Activated CD4-positive, CD25-positive, alpha-beta regulatory T cell treated with anti-CD3 and anti-CD28 coated beads, Interleukin-2, amount 50 U/mL, for 72 hours (primary cell): ENCODE measurements at regions not wholly inside any gene's neighbourhood (a gene's known extent, or its start where the extent isn't known, plus 50 kb on each side); places are given as distances from the start of the nearest gene placed in this dataset.
"Not testable (repeated sequence)": the region's sequence is repeated elsewhere in the genome, so short reads cannot be mapped to it uniquely, and the experiment has no call there.

ENCODE experiments used
- DNase-seq: peaks from one replicate; pipeline ENCODE4 v3.0.0; 2021

DNA sequence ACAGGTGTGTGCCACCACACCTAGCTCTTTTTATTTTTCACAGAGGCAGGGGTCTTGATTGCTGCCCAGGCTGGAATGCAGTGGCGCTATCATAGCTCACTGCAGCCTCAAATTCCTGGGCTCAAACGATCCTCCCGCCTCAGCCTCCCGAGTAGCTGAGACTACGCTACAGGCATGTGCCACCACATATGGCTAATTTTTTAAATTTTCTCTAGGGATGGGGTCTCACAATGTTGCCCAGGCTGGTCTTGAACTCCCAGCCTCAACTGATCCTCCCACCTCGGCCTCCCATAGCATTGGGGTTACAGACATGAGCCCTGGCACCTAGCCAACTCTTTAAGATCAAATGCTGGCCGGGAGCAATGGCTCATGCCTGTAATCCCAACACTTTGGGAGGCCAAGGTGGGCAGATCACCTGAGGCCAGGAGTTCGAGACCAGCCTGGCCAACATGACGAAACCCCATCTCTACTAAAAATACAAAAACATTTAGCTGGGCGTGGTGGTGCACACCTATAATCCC, 50.6 kb upstream of the MYL10 start:
- DNase-seq = not testable (repeated sequence)

DNA sequence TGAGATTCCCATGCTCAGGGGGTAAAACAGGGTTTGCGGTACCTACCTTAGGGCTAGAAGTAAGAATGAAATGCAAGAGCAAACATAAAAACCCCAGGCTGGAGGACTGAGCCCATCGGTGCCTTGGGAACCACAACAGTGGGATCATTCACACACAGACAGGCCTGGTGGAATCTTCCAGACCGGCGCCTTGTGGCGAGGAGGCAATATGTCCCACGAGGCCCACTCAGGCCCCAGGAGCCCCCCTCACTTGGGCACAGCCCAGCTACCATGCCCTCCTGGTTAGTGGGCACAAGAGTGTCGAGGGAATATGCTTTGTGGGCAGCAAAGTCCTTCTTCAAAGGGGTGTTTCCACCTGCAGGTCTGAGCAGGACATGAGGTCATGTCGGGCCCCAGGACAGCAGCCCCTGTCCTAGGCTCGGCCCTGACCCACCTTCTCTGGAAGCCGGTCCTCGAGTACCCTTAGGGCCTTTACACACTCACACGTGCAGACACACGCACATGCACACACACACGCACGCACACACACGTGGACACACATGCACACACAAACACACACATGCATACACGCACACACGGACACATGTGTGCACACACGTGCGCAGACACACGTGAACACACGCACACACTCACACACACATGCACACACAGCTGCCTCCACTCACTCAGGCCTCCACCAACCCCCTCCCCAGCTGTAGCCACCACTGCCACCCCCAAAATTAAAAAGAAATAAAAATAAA, 51.5 kb upstream of the MYL10 start:
- no peak for DNase-seq

DNA sequence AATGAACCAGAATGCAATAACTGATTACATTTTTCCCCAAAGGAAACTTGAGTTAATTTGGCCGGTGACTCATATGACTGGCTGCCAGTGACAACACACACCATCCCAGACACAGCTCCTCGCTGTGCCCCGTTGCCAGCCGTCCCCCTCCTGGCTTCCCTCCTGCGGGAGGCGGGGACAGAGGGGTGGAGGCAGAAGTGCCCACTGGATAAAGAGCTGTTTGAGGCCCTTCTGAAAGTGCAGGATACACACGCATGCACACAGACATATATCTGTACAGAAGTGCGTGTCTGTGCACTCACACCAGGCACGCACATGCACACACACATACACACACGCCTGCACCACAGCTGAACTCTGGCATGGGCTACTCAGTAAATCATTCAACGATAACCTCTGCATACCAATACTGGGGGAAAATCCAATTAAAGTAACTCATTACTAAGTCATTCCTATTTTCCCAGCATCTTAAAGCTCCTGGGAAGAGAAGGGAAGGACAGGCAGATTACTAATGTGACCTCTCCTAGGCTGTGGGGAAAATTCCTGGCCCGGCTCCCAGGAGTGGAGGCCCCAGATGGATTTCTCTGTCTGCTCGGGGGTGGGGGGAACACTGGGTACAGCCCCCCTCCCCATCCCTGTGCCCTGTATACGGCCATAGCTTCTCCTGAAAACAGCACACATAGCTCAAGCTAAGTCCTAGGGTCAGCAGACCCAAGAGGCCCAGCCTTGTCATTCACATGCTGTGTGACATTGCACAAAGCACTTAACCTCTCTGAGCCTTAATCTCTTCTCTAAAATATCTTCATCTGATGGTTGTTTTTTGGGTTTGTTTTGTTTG, 52.3 kb upstream of the MYL10 start:
- no peak for DNase-seq

DNA sequence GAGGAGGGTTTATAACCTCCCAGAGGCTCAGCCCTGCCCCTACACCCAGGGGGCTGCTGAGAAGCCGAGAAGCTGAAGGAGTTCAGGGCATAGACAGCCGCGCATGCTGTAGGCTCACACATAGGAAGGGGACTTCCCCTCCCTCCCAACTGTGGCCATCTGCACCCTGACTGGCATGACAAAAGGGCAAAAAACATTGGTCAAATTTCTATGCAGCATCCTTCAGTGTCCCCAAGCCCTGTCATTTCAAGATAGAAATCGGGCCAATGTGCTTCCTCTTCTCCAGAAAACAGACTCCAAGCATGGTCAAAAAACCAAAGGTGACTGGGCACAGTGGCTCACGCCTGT, 55.9 kb upstream of the MYL10 start:
- no peak for DNase-seq

DNA sequence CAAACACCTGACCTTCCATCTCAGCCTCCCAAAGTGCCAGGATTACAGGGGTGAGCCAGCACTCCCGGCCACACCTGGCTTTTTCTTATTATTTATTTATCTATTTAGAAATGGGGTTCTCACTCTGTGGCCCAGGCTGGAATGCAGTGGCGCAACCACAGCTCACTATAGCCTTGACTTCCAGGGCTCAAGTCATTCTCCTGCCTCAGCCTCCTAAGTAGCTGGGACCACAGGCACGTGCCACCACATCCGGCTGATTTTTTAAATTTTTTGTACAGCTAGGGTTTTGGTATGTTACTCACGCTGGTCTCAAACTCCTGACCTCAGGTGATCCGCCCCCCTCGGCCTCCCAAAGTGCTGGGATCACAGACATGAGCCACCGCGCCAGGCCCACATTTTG, 56.9 kb upstream of the MYL10 start:
- no peak for DNase-seq

DNA sequence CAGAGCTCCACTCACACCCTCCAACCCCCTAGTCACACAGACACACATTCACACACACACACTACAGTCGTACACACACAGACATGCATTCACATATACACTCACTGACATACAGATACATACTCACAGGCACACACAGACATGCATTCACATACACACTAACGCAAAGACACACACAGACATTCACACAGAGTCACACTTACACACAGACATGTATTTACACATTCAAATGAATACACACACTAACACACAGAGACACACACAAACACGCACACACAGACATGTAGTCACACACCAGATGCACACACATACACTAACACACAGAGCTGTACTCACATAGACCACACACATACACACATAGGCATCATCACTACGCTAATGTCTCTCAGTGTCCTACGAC, 58.0 kb upstream of the MYL10 start:
- DNase-seq = no peak

DNA sequence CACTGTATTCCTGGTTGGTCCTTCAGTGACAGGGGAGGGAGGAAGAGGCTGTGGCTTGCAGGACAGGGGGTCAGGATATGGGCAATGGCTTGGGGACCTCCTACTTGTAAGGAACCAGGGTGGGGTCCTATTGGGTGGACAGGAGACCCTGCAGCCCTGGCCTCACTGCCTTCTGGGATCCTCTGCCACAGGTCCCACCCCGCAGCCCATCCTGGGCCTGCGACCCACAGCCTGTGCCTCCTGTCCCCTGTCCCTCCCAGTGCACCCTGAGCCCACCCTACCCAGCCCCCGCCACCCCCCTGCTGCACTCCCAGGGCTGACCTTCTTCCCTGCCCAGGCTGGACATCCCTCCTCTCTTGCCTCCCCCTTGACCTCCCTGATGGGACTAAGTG, 58.7 kb upstream of the MYL10 start:
- no peak for DNase-seq

DNA sequence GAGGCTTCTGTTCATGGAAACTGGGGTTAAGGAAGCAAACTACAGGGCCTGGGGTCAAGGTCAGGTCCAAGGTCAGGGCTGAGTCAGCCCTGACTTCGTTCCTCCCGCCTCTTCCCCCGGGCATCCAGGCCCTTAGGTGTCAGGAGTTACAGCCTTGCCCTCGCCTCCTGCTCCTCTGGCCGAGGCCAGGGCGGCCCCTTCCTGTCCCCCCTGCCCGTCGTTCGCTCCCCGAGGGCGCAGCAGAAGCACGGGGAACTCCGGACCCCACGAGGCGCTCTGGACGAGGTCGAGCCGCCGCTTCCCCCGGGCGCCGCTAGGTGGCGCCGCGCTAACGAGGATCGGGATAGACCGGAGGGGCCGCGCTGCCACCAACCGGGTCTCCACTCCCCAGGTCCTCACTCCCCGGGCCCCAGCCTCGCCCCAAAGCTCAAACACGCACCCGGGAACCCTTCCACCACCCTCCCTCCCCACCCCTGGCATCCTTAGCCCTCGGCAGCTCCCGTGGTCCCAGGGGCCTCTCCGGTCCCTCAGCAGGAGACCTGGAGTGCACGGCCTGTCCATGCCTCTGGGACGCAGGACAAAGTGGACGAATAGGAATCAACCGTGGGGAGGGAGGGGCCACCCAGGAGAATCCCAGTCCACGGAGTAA, 59.2 kb upstream of the MYL10 start:
- DNase-seq = peak; percentile 87

DNA sequence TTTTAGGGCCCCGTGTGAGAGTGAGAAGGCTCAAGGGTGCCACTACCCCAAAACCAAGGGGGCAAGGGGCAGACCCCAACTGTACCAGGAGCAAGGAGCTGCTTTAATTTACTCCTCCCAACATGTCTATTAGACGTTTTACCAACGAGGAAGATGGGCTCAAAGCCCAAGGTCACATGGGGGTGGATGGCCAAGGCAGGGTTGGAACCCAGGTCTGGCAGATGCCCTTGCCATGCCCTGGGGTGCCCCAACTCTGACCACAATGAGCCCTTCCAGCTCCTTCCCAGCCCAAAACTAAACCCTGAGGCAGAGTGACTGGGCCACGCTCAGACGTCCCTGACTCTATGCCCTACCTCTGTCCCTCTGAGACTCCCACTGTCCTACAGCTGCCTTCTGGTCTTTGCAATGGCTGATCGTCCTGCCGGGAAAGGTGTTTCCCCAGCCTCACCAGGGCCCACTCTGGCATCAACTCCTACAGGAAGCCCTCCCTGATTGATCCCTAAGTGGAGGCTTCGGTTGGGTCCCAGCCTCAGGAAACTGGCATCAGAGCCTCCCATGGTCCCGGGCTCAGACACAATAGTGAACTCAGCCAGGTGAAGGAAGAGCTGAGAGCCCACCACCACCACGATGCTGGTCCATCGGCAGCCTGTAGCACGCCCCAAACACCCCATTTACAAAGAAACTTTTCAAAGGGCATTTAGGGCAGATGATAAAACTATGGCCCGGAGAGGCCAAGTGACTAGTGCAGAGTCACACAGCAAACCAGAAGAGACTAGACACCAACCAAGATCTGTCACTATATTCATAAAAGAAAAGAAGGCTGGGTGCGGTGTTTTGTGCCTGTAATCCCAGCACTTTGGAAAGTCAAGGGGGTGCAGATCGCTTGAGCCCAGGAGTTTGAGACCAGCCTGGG, 60.2 kb upstream of the MYL10 start:
- DNase-seq = no peak

DNA sequence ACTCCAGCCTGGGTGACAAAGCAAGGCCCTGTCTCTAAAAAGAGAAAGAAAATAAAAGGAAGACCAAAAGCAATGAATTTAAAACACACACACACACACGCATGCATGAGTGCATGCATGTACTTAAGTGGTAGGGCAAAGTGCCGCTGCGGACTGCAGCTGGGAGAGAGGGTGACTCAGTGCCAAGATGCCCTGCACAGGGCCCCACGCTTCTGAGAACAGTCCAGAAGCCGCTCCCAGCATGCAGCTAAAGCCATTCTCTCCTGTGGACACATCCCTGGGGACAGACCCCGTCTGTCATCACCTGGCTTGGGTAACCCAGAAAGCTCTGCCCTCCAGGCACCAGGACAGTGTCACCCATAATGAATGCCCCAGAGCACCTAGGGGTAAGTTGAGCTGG, 61.0 kb upstream of the MYL10 start:
- no peak for DNase-seq

DNA sequence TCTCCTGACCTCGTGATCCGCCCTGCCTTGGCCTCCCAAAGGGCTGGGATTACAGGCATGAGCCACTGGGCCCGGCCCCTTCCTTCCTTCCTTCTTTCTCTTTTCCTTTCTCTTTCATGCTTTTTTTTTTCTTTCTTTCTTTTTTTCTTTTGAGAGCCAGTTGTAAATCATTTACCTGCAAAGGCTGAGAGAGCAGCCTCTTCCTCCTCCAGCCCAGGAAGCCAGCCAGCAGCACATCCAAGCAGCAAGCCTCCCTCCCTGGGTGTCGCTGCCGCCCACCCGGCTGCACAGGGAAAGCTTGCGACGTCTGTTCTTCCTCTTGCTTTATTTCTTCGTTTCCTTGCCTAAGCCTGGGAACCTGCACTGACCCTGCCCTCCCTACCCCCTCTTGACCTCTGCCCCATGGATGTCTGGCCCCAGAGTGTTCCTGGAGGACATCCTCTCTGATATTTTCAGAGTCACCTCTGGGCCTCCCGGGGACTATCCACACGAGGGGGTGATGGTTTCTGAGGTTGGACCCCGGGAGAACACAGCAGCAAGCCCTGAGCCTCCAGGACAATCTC, 62.8 kb upstream of the MYL10 start:
- DNase-seq = no peak

DNA sequence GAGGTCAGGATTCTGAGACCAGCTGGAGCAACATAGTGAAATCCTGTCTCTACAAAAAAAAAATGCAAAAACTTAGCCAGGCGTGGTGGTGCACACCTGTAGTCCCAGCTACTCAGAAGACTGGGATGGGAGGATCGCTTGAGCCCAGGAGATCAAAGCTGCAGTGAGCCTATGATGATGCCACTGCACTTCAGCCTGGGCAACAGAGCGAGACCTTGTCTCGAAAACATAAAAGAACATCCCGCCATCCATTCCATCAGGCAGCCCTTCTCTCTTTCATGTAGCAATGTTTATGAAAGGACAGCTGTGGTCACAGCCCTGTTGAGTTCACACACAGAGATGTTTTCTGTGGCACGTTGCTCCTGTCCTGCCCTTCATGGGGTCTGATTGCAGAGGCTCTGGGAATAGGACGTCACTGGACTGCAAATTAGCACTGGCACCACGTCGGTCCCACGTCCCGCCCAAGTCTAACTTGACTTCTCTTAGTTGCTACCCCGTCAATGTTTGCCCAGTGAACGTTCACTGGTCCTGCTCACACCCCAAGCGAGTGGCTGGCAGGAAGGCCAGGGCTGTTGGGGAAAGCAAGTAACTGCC, 64.5 kb upstream of the MYL10 start:
- DNase-seq = no peak

DNA sequence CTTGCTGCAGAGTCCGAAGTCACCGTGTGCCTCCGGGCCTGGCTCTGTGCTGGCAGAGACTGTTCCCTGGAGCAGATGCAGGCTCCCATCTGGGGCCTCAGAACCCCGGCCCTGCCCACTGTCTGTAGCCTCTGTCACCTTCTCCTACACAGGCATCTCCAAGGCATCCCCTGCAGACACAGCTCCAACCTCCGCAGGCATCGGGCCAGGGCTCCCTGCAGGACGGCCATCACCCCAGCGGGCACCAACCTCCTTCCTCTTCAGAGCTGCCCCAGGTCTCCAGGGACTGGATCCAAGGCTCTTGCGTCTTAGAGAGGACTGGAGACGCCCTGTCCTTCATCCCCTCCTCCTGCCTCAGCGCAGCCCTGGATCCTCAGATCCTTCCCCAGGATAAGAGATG, 69.9 kb upstream of the MYL10 start:
- DNase-seq = no peak

DNA sequence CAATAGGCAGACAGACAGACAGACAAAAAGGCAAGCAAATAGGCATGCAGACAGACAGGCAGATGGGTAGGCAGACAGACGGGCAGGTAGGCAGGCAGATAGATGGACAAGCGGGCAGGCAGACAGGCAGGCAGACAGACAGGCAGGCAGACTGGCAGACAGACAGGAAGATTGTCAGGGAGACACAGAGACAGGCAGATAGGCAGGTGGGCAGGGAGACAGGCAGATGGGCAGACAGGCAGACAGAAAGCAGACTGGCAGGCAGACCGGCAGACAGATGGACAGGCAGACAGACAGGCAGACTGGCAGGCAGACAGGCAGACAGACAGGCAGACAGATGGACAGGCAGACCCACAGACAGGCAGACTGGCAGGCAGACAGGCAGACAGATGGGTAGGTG, 70.3 kb upstream of the MYL10 start:
- no peak for DNase-seq

DNA sequence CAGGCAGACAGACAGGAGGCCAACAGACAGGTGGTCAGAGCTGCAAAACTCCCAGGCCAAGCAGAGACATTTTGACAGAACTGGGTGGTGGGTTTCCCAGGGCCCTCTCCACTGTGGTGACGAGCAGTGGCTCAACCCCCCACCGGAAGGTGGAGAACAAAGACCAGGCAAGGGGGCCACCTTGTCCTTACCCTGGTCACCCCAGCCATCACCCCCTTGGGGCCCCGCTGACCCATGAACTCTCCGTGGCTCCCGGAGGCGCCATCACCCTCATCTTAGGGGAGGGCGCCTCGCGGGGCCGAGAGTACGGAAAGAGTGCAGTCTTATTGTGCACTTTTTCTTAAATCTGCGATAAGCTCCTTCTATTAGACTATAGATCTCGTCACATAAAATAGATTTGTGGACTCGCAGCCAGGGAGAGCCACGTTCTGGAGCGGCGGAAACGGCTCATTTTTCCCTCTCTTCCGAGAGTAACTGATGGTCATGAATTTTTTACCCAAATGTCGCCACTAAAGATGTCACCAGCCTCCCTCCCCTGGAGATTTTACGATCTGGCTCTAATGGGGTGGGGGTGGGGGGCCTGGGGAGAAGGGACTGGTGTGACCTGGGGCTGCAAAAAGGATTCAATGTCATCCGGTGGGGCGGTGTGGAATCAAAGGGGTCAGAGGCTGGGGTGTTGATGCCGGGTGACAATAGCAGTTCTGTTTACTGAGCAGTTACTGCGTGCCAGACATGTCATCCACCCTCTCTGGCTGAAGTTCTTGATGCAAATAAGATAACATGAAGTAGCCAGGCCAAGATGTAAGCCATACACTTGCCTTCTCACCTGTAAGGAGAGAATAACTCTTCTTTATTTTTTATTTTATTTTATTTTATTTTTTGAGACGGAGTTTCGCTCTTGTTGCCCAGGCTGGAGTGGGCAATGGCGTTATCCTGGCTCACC, 71.1 kb upstream of the MYL10 start:
- DNase-seq = no peak

DNA sequence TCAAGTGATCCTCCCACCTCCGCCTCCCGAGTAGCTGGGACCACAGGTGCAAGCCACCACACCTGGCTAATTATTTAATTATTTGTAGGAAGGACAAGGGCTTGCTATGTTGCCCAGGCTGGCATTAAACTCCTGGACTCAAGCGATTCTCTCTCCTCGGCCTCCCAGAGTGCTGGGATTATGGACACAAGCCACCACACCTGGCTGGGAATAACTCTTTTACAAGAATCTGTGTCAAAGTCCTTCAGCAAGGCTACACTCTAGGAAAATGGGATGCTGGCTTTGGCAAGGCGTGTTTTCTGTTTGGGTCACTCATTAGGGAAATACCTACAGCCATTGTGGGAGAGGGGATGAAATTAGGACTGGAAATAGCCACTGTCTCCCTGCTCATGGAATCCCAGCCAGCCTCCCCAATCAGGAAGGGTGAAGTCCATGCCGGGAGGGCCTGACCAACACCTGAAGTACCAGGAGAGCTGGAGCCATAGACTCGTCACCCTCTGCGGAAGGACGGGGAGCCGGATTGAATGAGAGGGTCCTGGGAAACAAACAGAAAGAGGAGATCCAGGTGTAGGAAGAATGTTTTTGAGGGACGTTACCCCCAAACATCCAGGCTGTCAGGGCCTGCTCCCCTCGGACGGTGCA, 72.2 kb upstream of the MYL10 start:
- DNase-seq = no peak

DNA sequence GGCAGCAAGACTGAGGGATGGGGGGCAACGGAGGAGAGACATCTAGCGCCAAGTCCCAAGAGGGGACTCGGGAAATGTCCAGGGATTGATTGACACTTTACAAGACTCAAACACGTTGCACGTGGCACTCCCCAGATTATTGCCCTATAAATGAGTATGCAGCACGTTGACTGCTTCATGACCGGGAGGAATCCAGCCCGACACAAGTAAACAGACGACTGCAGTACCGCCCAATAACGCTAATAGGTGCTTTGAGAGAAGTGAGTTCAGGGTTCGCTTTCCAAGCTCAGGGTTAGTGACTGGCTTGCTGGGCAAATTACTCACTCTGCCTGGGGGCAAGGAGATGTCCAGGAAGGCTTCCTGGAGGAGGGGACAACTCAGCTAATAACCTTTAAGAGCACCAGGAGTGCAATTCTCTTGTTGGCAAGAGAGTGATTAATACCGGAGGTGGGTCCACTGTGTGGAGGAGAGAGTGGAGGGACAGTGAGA, 73.3 kb upstream of the MYL10 start:
- no peak for DNase-seq

DNA sequence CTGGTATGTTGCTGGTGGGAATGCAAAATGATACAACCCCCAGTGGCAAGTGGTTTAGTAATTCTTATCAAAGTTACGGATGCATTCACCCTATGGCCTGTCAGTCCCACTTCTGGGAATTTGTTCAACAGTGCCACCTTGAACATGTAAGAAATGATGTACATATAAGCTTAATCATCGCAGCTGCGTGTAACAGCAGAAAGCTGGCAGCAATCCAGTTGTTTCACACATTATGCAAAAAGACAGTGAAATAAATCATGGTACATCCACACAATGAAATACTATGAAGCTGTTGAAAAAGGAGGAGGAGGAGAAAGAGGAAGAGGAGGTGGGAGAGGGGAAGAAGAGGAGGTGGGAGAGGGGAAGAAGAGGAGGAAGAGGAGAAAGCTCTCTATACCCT, 76.2 kb upstream of the MYL10 start:
- DNase-seq = no peak

DNA sequence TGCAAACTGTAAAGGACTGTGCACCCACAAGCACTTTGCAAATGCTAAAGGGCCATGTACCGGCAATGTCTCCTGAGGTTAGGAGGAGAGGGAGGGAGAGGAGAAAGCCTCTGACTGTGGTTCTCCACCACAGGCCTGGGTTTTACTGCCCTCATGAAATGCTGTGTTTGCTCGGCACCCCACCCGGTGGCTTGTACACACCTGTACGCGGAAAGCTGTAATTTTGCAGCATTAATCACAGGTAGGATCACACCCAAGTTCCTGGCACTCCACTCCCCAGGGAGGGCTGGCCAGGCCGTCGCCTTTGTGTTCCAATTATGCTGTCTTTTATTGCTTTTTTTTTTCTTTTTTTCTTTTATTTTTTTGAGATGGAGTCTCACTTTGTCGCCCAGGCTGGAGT, 78.5 kb upstream of the MYL10 start:
- DNase-seq = no peak

DNA sequence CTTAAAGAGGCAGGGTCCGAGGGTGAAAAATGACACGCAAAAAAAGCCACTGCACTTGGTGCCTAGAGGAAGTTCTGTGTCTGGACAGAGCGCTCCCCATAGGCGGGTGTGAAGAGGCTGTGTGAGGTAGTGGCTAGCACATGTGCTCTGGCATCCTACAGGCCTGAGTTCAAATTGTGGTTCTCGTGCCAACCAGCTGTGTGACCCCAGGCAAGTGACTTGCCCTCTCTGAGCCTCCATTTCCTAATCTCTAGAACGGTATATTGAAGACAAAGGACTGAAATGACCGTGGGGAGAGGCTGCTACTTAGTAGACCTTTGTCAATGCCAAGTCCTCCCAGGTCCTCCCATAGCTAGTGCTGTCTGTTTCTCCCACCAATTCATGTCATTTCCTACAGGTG, 79.1 kb upstream of the MYL10 start:
- DNase-seq = no peak
